EL (cell line): ENCODE measurements at regions not wholly inside any gene's neighbourhood (a gene's known extent, or its start where the extent isn't known, plus 50 kb on each side); places are given as distances from the start of the nearest gene placed in this dataset.
A peak's percentile ranks its signal among the peaks of the same experiment; 100 is the strongest.

Experiments
- DNase-seq: peaks from one replicate; pipeline ENCODE4 v3.0.0-alpha.2; 2016

DNA sequence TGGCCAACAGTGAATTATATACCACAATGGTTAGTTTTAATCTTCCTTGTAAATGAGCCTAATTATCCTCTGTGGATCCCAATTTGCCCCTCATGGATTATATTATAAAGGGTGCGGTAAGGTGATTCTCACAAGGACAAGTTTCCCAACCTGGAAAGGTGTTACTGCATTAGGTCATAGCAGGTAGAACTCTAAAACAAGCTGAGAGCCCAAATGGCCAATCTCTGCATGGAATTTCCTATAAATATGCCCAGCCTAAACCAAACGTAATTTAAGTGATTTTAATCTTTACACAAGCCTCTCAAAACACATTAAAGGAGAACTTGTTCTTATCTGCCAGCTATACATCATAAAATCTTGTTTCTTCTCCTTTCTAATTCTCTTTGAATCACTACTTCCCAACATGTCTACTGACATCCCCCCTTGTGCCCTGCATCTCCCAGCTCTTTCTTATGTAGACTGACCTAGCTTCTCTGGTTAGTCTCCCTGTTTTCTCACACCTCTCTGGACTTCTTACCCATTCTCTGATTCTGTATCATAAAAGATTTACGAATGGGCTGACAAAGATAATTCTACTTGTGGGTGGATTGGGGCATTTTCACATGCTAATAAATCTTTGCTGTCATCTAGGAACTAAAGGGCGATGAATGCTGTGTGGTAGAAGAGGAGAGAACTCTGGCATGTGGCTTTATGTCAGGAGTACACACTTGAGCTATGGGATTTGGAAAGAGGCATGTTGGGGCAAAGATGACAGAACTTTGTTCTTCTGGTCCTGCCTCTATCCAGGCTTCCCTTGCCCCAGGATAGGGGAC lies 94.3 kb upstream of the PGRMC2 start:
- DNase-seq, result no peak

DNA sequence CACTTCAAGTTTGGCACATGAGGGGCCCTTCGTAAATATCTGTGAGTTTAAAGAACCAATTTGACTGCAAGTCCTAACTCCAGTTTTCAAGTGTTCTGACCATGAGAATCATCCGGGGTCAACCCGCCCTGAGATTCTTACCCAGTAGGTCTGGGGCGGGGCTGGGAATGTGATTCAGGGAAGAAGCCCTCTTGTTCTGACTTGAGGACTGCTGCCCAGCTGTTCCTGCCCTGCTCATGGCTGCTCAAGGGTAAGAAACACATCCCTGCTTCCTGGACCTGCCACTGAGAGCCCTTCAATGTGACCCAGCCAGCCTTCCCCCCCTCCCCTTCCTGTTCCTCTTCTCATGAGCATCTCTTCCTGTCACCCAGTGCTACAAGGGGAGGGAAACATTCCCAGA lies 92.7 kb upstream of the PGRMC2 start:
- peak; percentile 10 for DNase-seq

DNA sequence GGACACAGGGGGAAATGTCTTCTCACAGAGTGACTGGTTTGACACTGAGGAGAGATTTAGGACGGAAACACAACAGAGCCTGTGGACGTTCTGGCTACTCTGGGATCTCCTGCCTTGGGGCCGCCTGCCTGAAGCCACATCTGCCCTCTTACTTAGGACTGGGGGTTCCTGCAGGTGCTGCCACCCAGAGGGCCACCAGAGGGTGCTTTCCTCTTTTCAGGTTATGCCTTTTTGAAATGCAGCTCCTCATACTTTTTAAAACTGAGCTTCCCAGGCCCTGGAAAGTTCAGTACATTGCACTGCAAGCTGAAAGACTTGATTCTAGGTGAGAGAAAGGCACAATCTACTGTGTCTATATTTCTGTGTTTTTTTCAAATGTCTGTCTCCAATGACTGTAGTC lies 92.2 kb upstream of the PGRMC2 start:
- DNase-seq, result peak; percentile 47

DNA sequence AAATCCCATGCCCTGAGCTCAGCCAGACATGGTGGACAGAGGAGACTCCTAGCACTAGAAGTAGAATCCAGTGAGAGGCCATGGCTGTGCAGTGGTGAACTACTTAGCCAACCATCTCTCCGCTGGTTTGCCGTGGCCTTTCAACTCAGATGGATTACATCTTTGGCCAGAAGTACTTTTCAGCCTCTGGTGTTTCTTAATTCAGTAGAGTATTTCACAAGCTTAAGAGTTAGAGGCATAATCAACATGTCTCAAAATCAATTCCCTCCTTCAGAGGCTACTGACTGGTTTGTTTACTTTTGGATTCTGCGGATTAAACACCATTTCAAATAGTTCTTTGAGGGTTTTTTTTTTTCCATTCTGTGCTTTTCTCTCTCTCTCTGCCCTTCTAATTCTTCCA lies 91.1 kb upstream of the PGRMC2 start:
- DNase-seq, result no peak

DNA sequence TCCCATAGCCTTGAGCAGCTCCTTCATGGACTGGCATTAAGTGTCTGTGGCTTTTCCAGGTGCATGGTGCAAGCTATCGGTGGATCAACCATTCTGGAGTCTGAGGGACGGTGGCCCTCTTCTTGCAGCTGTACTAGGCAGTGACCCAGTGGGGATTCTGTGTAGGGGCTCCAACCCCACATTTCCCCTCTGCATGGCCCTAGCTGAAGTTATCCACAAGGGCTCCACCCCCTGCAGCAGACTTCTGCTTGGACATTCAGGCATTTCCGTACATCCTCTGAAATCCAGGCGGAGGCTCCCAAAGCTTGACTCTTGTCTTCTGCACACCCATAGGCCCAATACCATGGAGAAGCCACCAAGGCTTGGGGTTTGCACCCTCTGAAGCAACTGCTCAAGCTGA lies 89.3 kb upstream of the PGRMC2 start:
- DNase-seq, result no peak

DNA sequence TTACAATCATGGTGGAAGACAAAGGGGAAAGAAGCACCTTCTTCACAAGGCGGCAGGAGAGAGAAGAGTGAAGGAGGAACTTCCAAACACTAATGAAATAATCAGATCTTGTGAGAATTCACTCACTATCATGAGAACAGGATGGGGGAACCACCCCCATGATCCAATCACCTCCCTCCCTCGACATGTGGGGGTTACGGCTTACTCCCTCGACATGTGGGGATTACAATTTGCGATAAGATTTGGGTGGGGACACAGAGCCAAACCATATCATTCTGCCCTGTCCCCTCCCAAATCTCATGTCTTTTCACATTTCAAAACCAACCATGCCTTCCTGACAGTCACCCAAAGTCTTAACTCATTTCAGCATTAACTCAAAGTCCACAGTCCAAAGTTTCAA lies 88.7 kb upstream of the PGRMC2 start:
- no peak for DNase-seq

DNA sequence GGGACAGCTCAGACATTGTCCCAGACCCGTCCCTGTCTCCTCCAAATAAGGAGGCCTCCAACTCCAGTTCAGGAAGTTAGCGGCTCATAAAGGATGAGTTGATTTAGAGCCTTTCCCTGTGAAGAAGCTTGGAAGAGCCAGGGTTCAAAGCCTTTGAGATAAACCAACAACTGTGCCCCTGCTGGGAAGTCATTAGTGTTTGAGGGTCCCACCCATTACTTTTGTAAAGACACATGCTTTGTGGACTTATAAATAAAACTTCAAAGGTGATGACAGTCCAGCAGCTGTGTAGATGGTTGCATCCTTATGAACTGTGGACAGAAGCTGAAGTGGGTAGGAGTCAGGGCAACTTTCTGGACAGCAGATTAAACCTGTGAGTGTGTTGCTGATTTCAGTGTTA lies 86.0 kb upstream of the PGRMC2 start:
- DNase-seq, result no peak

DNA sequence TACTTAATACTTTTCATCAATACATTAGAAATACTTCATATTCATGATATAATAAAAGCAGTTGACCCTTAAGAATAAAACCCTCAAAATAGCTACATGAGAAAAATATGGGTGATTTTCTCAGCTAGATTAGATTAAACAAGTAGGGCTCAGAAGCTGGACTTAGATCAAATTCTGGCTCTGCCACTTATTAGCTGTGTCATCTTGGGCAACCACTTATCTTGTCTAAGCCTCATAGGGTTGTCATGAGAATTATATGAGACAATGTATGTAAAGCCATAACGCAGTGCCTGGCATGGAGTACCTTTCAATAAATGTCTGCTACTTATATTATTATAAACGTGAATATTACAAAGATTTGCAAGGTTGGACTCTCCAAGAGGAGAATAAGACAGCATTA lies 84.3 kb upstream of the PGRMC2 start:
- no peak for DNase-seq

DNA sequence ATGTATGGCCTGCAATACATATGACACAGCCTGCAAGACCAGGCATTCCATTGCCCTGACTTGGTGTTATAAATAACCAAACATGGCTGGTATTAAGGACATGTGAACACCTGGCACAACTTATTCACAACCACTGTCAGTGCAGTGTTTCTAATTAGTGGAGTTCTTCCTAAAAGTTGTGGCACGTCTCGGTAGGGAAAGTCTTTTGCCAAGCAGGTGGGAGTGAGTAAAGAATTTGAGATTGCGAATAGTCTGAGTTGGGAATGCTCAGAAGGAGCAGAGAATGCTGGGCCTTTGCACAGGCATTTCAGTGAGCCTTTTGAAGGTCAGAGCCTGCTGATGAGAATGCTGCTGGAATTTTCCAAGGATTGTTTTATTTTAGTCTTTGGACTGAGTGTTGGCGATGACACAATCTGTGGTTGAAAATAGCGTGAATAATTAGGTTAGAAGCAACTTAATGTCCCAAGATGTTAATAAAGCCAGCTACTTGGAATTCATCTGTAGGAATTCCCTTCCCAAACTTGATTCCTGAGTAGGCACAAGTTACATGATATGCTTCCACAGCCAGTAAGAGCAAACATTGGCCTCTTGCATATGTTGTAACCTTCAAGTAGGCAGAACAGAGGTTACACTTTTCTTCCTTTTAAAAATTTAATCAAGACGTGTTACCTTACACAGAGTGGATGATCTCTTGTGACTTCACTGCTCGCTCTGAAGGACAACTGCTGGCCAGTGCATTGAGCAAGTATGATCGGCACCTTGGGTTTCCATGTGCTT lies 83.6 kb upstream of the PGRMC2 start:
- DNase-seq, result peak; percentile 32

DNA sequence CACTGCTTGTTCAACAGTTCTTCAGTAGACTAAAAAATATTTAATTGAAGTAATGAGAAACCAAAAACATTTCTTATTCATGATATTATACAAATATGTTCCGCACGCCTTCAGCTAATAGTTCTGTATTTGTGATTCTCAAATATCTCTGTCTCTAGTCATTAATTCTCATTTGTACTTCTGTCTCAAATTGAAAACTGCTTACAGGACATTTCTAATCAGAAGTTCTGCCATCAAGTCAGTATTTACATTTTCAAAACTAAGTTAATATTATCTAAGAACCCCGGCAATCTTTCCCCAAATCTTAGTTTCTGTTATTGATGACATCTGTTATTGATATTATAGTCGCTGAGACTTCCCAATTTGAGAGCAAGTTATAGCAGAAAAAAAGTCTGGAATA lies 78.6 kb upstream of the PGRMC2 start:
- DNase-seq, result no peak

DNA sequence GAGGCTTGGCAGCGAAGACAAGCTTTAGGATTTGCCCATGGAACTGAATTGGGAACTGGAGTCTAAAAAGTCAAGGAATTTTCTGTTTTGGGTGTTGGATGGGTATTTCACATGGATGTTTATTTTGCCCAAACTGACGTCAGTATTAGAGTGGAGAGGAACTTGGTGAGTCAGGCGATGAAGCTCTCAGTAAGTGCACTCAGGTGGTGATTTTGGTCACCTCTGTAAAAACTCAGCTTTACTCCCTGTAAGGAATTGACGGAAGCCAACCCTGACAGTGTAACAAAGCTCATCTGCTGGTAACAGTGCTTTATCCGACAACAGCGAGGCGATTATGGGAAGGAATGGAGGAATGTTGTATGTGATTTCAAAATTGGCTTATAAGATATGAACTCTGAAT lies 77.0 kb upstream of the PGRMC2 start:
- DNase-seq, result peak; percentile 46

DNA sequence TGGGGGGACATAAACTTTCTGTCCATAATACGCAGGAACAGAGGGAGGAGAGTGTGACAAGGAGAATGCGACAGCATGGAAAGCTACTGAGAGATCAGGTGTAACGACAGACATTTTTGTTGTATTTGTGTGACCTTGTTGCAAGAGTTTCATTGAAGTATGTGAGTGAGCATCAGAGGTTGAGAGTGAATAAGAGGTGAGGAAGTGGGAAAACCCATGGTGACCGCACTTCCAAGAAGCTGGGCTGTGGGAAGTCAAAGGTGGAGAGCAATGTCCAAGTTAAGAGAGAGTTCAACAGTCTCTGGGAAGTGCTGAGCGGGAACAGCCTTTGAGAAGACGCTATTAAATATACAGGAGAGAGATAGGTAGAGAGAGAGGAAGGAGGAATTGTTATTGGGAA lies 76.4 kb upstream of the PGRMC2 start:
- DNase-seq, result no peak

DNA sequence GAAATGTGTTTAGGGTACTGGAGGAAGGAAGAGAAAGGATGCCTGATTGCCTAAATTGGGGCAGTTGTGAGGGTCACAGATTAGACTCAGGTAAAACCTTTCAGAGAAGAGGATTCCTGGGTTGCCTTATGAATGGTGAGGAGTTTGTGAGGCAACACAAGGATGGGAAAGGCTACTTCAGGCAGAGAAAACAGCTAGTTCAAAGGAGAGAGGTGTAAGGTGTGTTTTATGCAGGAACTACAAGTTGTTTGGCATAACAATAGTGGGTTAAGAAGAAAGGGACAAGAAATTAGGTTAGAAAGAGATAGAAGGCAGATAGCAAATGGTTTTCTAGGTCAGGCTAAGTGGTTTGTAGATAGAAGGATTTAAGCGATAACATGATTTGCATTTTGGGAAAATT lies 75.1 kb upstream of the PGRMC2 start:
- DNase-seq, result no peak

DNA sequence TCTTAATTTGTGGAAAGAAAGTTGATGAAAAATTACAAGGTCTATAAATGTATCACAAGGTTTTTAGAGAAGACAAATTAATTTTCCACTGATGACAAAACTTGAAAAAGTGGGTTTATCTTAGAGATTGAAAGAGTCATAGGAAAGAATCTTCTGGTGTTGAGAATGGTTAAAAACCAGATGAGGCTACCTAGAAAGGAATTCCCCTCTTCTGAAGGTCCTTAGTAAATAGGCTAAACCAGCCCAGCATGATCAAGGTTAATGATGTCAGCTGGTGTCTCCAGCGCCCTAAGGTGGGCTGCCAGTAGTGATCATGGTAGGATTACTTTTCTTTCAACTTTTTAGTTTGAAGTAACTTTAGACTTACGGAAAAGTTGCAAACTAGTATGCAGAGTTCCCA lies 71.8 kb upstream of the PGRMC2 start:
- no peak for DNase-seq

DNA sequence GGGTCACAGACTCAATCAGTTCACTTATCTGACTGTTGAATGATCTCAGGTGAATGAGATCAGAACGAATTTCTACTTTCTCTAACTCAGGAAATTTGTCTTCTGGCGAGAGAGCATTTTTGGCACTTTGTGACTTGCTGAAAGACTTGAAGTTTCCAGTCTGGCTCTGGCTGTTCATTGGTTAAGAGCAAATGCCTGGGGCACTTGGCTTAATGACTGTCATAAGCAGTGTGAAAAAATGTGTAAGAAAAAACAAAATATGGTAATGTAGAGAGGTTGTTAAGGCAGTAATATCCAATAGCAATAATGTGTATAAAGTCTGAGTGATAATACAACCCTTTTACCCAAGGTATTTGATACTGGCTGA lies 71.3 kb upstream of the PGRMC2 start:
- DNase-seq, result no peak

DNA sequence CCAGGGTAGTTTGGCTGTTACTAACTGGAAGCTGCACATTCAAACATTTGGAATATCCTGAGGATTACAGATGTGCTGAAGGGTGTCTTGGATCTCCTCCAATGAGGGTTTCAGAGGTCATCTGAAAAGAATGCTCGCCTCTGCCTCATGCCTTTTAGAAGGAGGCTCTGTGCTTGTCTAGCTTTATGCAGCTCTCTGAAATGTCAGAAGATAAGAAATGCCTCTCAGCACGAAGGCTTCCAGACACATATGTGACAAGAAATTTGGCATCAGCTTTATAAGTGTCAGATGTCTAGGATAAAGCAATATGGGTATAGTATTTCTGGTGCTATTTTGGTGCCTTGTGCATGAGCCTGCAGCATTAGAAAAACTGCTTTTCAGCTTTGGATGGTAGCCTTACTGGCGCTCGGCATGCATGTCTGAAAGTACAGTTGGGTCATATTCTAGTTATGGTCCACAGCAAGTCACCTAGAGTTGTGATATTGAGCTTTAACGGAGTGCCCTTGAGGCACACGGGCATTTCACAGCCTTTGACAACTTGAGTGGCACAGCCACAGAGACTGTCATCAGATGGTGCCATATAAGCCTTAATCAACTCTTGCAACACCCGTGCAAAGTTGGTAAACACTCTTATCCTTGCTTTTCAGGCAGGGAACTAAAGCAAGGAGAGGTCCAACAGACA lies 70.8 kb upstream of the PGRMC2 start:
- peak; percentile 95 for DNase-seq

DNA sequence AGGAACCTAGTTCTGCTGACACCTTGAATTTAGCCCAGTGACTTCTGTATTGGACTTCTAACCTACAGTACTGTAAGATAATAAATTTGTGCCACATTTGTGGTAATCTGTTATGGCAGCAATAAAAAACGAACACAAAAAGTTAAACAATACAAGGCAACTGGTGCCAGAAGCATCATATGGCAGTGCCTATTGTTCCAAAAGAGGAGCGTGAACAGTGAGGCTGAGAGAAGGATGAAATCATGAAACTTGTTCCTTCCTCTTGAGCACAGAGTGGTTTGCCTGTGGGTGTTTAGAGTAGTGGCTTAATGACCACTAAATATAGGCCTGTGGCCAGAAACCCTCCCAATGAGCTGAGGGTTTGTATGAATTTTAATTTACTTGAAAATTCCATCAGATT lies 69.7 kb upstream of the PGRMC2 start:
- DNase-seq, result no peak

DNA sequence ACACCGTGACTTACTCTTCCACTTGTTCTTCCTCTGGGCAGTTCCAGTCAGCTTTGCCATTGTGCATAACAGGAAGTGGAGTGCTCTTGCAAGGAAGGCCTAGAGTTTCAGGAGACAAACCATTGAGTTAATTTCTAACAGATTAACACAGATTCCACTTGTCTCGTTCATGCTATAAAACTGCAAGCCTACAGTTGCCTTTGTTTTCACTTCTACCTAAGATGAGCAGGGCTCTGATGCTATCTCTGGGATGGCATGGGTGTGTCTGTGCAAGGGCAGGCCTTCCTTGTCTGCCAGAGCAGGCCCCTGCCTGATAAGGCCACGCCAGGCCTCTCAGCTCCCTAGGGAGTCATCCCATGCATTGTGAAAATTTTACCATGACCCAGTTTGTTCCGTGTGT lies 67.7 kb upstream of the PGRMC2 start:
- DNase-seq, result no peak

DNA sequence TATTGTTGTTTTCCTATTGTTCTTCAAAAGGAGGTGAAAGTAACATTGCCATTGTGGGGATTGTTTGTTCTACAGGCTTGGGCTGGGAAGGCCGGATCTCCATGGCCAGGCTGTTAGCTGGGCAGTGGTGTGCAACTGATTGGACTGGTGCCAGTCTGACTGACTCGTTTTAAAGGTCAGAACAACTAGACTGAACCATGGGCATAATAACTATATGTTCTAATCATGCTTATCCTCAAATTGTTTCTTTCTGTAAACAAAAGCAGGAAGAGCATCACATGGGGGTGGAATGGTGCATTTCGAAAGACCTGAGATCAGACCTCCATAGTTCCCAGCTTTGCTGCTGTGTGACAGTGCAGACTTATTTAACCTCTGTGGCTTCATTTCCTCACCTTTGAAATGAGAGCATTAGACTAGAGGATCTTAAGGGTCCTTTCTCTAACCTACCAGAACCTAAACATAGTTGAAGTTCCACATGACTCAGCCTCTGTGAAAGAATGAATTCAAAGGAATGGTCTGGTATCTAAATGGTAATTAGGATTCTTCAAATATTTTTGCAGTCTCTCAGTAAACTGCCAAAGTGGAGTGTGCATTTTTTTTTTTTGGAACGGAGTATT lies 66.7 kb upstream of the PGRMC2 start:
- peak; percentile 98 for DNase-seq

DNA sequence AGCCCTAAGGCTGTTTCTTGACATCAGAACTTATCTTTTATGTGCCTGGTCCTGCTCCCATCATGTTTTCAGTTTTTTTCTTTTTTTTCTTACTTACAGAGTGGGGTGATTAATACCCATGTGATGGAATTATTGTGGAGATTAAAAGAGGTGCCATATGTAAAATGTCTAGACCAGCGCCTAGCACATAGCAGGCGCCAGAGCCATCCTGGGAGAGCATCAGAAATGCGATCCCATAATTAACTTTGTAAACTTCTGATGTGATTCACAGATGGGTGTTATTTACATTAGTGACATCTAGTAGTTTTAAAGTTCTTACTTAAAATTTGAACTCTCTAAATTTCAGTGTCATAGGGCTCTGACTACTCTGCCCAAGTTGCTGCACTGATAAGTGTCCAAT lies 66.2 kb upstream of the PGRMC2 start:
- DNase-seq, result peak; percentile 51

DNA sequence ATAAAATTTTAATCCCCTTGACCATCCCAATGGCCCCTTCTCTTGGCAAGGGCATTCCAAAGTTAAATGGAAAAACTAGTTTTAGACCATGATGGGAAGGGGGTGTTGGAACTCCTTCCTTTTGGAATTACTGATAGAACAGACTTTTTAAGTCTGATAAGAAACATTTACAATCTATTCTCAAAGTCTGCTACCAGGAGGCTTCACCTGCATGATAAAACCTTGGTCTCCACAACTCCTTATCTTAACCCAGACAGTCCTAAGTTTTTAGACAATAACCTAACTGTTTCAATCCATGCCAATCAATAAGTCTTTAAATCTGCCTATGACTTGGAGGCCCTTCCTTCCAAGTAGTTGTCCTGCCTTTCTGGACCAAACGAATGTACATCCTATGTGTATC lies 63.9 kb upstream of the PGRMC2 start:
- DNase-seq, result no peak

DNA sequence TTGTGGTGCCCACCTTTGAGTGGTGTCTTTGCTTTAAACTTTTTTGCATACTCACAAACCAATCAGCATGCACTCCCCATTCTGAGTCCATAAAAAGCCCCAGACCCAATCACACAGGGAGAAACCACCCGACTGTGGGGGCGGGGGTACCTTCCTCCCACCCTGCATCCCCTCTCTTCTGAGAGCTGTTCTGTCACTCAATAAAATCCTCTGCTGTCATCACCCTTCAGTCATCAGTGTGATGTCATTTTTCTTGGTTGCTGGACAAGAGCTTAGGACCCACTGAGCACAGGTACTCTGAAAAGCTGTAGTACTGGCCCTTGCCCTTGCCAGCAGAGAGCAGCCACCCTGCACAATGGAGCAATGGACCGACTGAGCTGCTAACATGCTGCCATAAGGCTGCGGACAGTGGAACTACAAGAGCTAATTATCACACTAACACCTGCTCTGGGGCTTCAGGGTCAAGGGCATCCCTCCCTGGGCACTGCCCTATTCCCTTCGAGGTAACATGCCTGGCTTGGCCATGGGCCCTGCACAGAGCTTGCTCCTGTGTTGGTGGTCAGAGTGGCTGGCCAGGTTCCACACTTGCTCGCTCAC lies 62.9 kb upstream of the PGRMC2 start:
- DNase-seq, result no peak

DNA sequence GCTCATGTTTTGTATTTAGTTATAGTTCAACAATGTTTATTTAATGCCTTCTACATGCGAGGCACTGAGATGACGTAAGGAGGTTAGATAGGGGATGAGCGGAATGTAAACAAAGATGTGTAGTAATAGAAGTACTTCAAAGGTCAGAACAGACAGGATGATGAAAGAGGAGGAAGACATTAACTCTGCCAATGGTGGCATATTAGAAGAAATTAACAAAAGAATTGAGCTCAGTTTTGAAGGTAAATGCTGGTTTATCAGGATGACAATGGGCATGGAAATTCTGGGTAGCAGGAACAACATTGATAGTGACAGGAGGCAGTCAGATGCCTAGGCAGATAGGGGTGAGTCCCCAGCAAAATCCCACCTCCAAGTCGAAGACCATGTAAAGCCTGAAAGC lies 62.3 kb upstream of the PGRMC2 start:
- DNase-seq, result peak; percentile 93
